NCI-H526 treated with DMSO at 0.1 percent for 48 hours (cell line): ENCODE measurements at regions not wholly inside any gene's neighbourhood (a gene's known extent, or its start where the extent isn't known, plus 50 kb on each side); places are given as distances from the start of the nearest gene placed in this dataset.
A peak's percentile ranks its signal among the peaks of the same experiment; 100 is the strongest.
"Not testable (repeated sequence)": the region's sequence is repeated elsewhere in the genome, so short reads cannot be mapped to it uniquely, and the experiment has no call there.

ENCODE experiments used
- DNase-seq: peaks from one replicate; lab custom pipeline; 2025; lab: John Stamatoyannopoulos, UW

DNA sequence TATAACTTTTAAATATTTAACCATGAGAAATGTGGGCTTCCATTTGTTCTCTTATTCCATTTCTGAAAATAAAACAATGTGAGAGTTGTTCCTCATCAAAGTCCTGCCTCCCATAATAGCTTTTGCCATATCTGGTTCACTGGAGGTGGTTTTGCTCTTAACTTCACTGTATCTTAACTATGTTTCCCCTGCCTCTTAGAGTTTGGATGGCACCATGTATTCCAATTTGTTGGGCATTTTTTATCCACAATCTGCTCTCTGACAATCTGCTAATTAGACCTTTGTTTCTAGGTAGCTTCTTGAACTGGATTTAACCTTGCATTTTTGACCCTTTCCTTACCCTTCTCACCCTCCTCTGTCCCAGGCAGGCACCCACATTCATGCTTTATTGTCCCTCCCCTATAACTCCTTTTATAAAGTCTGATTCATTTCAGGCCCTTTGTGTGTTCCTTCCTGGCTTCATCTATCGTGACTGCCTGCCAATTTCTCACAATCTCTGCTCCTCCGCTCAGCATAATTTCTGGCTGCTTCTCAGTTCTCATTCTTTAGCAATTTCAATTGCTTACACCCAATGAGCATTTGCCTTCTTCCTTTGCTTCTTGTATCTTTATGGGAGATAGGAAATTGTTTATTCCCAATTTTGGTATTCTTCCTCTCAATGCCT, 144.2 kb upstream of the ARHGEF26 start:
- DNase-seq = no peak

- DNase-seq = no peak
These were observed 143.2 kb upstream of the ARHGEF26 start for GRCh38 chr3:153978006-153978405.

- DNase-seq = no peak
These were observed 141.6 kb upstream of the ARHGEF26 start for GRCh38 chr3:153979418-153980251.

- no peak for DNase-seq
These were observed 141.0 kb upstream of the ARHGEF26 start for GRCh38 chr3:153980252-153980590.

- not testable (repeated sequence) for DNase-seq
These were observed 123.8 kb upstream of the ARHGEF26 start for GRCh38 chr3:153997364-153997763.

DNA sequence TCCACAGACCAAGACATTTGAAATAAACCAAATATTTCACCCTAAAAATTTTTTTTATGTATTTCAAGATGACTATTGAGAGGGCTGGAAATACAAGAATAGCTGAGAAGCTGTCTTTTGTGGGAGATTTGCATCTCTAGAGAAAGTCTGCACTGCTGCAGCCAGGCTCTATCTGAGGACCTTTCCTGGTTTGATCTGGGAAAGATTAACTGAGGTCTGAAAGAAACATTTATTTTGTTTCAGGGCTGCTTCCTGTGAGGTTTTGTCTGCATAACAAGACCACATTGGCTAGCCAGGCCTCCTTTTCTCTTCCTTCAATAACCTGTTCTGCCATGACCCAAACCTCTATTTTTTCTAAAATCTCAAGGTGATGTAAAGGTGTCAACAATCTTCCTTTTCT, 117.5 kb upstream of the ARHGEF26 start:
- no peak for DNase-seq

GRCh38 chr3:154011036-154011435, 110.2 kb upstream of the ARHGEF26 start:
- no peak for DNase-seq

GRCh38 chr3:154013736-154014135, 107.5 kb upstream of the ARHGEF26 start:
- no peak for DNase-seq

- DNase-seq = no peak
These were observed 105.9 kb upstream of the ARHGEF26 start for GRCh38 chr3:154015307-154015706.

GRCh38 chr3:154018100-154018696, 103.0 kb upstream of the ARHGEF26 start:
- DNase-seq = peak; percentile 16

GRCh38 chr3:154022606-154023005, 98.6 kb upstream of the ARHGEF26 start:
- no peak for DNase-seq

DNA sequence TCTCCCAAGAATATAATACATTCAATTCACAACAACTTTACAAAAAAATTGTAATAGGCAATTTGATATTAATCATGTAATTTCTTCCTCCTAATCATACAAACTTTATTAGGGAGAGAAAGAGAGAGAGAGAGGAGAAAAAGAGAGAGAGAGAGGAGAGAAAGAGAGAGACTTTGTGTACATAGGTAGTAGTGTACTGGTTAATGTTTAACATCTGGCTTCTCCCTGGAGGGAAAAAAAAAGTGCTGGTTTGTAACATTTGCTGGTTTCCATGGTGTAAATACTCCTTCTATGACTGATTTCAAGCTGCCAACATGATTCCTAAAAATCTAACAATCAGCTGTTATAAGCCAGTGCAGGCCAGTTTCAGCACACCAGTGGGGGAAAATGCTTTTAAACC, 98.0 kb upstream of the ARHGEF26 start:
- no peak for DNase-seq

- no peak for DNase-seq
These were observed 96.2 kb upstream of the ARHGEF26 start for GRCh38 chr3:154025007-154025406.

- no peak for DNase-seq
These were observed 91.3 kb upstream of the ARHGEF26 start for GRCh38 chr3:154029926-154030325.

GRCh38 chr3:154034797-154035330, 86.3 kb upstream of the ARHGEF26 start:
- DNase-seq = no peak

GRCh38 chr3:154040283-154040682, 80.9 kb upstream of the ARHGEF26 start:
- no peak for DNase-seq

DNA sequence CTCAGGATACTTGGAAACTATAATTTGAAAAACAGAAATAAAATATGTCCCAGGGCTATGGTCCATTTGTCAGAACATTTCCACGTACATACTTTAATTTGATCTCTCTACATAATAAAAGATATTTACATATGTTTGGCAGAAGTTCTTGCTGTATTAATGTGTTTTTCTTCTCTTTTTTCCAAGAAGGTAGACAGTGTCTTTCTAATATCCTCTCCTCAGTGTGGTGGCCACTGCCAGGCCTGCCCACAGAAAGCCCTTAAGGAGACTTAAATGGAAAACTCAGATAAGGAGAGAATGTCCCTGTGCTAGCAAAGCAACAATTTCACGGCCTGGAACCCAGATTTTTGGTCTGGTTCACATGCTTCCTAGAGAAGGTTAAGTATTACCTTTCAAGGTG, 76.5 kb upstream of the ARHGEF26 start:
- DNase-seq = no peak

DNA sequence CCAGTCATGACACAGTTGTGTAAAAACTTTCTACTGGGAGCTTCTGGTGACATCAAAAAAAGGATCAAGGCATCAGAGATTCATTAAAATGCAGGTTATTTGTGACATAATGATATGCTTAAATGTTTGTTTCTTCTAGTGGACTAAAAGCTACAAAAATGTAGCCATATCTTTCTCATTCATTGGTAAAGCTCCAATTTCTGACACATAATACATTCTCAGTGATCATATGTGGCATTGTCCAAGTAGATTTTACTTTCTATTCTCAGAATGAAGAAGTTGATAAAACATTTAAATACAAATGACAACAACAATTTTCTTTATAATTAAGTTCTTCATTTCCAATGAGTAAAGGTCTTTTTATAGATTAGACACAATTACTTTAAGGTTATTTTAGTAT, 71.0 kb upstream of the ARHGEF26 start:
- no peak for DNase-seq

DNA sequence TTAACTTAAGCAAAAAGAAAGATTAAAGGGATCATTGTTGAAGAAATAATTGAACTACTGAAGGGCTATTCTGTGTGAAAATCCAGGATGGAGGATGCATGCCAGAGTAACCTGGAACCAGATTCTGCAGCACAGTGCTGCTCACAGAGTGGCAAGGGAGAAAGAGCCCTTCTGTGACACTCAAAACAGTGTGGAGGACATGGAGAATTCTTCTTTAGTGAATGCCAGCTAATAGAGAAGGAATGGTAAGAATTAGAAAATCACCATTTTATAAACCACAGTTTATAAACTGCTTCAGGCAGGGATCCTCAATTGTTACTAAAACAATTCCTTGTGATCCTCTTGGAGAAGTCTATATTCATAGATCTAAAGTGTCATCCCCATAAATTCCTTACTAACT, 70.4 kb upstream of the ARHGEF26 start:
- DNase-seq = no peak

GRCh38 chr3:154059833-154060232, 61.4 kb upstream of the ARHGEF26 start:
- DNase-seq = no peak

DNA sequence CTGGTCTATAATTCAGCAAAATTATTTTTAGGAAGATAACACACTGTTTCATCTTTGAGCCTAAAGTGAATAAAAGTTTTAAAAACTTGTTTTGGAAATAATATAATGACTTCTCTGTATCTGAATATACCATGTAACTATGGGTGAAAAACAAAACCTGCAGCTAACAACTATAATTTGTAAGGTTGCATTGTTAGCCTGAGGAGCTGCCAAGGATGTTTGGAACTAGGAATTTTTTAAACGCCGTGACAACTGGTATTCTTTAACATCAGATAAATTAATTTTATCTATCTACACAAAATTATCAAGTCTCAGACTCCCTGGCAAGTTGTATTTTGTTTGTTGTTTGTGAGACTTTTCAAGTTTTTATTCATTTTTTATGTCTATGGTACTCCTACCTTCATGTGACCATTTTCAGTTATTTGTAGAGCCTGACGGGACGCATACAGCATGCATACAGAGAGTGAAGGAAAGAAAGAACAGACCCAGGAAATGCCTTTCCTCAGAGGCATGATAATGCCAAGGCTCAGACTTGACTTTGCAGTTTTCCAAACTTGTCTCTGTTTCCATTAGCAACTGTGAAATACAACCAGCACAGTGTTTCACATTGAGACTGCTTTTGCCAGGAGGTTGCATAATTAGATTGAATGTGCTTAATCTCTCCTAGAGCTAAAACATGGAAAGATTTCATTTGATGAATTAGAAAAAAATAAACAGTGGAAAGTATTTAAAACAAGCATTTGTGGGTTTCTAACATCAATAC, 60.8 kb upstream of the ARHGEF26 start:
- DNase-seq = no peak

DNA sequence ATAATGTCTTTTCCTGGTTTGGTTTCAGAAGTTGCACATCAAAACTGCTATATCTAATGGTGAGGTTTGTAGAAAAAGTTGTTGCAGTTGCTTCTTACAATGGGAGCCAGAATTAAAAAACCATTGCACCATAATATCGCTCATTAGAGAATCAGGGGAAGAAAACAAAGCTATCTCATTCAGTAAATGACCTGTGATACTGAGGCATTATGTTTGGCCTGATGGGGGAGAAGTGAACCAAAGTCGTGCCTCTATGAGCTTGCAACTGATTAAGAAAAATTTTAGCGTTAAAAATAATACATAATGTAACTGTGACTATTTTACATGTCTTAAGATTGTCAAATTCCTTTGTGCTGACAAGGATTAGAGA, 60.2 kb upstream of the ARHGEF26 start:
- DNase-seq = no peak
